SW 1271 (cell line): ENCODE measurements at regions not wholly inside any gene's neighbourhood (a gene's known extent, or its start where the extent isn't known, plus 50 kb on each side); places are given as distances from the start of the nearest gene placed in this dataset.
"Not testable (repeated sequence)": the region's sequence is repeated elsewhere in the genome, so short reads cannot be mapped to it uniquely, and the experiment has no call there.

Experiments used
- DNase-seq, 2 experiments: peaks; one replicate each; lab custom pipeline; 2025; lab: John Stamatoyannopoulos, UW

GRCh38 chr5:124617787-124618186, 128.7 kb downstream of the ZNF608 start:
- no peak for DNase-seq

GRCh38 chr5:124614836-124615385, 131.5 kb downstream of the ZNF608 start:
- DNase-seq = no peak

- no peak for DNase-seq
Measured at GRCh38 chr5:124614105-124614504, 132.3 kb downstream of the ZNF608 start.

GRCh38 chr5:124613273-124613953, 133.0 kb downstream of the ZNF608 start:
- DNase-seq = no peak

- DNase-seq = no peak
Measured at GRCh38 chr5:124612023-124612422, 134.4 kb downstream of the ZNF608 start.

- DNase-seq = not testable (repeated sequence)
Measured at GRCh38 chr5:124611262-124611661, 135.2 kb downstream of the ZNF608 start.

- DNase-seq = not testable (repeated sequence)
Measured at GRCh38 chr5:124609685-124610084, 136.8 kb downstream of the ZNF608 start.

- DNase-seq = no peak
Measured at GRCh38 chr5:124606543-124606942, 139.9 kb downstream of the ZNF608 start.

GRCh38 chr5:124606093-124606492, 140.3 kb downstream of the ZNF608 start:
- DNase-seq = no peak

GRCh38 chr5:124605541-124605940, 140.9 kb downstream of the ZNF608 start:
- no peak for DNase-seq

GRCh38 chr5:124604419-124604818, 142.0 kb downstream of the ZNF608 start:
- DNase-seq = no peak

- DNase-seq = no peak
Measured at GRCh38 chr5:124602925-124603650, 143.4 kb downstream of the ZNF608 start.

- no peak for DNase-seq
Measured at GRCh38 chr5:124599028-124599973, 147.1 kb downstream of the ZNF608 start.

- DNase-seq = no peak
Measured at GRCh38 chr5:124596595-124597421, 149.6 kb downstream of the ZNF608 start.

GRCh38 chr5:124593952-124594351, 152.5 kb downstream of the ZNF608 start:
- no peak for DNase-seq

GRCh38 chr5:124592891-124593290, 153.5 kb downstream of the ZNF608 start:
- DNase-seq = no peak

GRCh38 chr5:124591583-124591982, 154.9 kb downstream of the ZNF608 start:
- no peak for DNase-seq

- DNase-seq = no peak
Measured at GRCh38 chr5:124590686-124591085, 155.8 kb downstream of the ZNF608 start.

GRCh38 chr5:124587280-124587679, 159.2 kb downstream of the ZNF608 start:
- DNase-seq = no peak

- DNase-seq = no peak
Measured at GRCh38 chr5:124584991-124585715, 161.3 kb downstream of the ZNF608 start.
